Cardiac muscle cell (in vitro differentiated cells and primary cell): ENCODE measurements at regions not wholly inside any gene's neighbourhood (a gene's known extent, or its start where the extent isn't known, plus 50 kb on each side); places are given as distances from the start of the nearest gene placed in this dataset.

Experiments
- DNase-seq, 2 donors: peaks; one replicate each; pipeline versions ENCODE4 v3.0.0 to v3.0.0-alpha.2; 2010 to 2017; ENCODE audit warnings: low read depth in 1 of 2, low spot score in 1 of 2
- H3K27ac ChIP-seq: fragments of 200-600 bp; sonication (generic); 2 replicates; pipeline ENCODE4 v1.5.1; 2016
- H3K27me3 ChIP-seq: fragments of 200-600 bp; sonication (generic); 2 replicates; pipeline ENCODE4 v1.6.0; 2016; ENCODE audit warnings: control low read depth
- H3K36me3 ChIP-seq: fragments of 200-600 bp; sonication (generic); 2 replicates; pipeline ENCODE4 v1.5.1; 2016; ENCODE audit warnings: control low read depth
- H3K4me1 ChIP-seq: fragments of 200-600 bp; sonication (generic); 2 replicates; pipeline ENCODE4 v1.8.1; 2017; ENCODE audit warnings: low read depth, mild to moderate bottlenecking, mixed run types
- H3K4me3 ChIP-seq: fragments of 200-600 bp; sonication (generic); 2 replicates; pipeline ENCODE4 v1.5.1; 2016; ENCODE audit warnings: mild to moderate bottlenecking
- H3K9me3 ChIP-seq: fragments of 200-600 bp; sonication (generic); 2 replicates; pipeline ENCODE4 v1.5.1; 2017; ENCODE audit warnings: low read depth, mild to moderate bottlenecking, control low read depth
- TF ChIP-seq, protein P1 (sequence below): IDR thresholded peaks from 2 replicates; pipeline ENCODE4 v1.5.1; 2012; ENCODE audit warnings: low read depth, mild to moderate bottlenecking, low read length

DNA sequence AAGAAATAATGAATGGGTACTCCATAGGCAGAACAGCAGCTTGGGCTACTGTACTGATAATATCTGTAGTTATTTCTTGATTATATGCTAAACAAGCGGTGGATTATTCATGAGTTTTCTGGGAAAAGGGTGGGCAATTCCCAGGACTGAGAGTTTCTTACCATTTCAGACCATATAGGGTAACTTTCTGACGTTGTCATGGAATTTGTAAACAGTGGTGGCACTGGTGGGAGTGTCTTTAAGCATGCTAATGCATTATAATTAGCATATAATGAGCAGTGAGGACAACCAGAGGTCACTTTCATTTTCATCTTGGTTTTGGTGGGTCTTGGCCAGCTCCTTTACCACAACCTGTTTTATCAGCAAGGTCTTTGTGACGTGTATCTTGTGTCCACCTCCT, 399.7 kb downstream of the CDC14C start:
- no peaks in the 10 kb centered on the region for H3K4me1 ChIP-seq
- no peaks in the 10 kb centered on the region for H3K27me3 ChIP-seq
- no peaks in the 10 kb centered on the region for H3K9me3 ChIP-seq
- H3K36me3 ChIP-seq: no peaks in the 10 kb centered on the region
- TF ChIP-seq, protein P1, sequence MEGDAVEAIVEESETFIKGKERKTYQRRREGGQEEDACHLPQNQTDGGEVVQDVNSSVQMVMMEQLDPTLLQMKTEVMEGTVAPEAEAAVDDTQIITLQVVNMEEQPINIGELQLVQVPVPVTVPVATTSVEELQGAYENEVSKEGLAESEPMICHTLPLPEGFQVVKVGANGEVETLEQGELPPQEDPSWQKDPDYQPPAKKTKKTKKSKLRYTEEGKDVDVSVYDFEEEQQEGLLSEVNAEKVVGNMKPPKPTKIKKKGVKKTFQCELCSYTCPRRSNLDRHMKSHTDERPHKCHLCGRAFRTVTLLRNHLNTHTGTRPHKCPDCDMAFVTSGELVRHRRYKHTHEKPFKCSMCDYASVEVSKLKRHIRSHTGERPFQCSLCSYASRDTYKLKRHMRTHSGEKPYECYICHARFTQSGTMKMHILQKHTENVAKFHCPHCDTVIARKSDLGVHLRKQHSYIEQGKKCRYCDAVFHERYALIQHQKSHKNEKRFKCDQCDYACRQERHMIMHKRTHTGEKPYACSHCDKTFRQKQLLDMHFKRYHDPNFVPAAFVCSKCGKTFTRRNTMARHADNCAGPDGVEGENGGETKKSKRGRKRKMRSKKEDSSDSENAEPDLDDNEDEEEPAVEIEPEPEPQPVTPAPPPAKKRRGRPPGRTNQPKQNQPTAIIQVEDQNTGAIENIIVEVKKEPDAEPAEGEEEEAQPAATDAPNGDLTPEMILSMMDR: no peak
- no peak overlapping the region for H3K4me3 ChIP-seq
- H3K27ac ChIP-seq: no peak overlapping the region
- no peak for DNase-seq

DNA sequence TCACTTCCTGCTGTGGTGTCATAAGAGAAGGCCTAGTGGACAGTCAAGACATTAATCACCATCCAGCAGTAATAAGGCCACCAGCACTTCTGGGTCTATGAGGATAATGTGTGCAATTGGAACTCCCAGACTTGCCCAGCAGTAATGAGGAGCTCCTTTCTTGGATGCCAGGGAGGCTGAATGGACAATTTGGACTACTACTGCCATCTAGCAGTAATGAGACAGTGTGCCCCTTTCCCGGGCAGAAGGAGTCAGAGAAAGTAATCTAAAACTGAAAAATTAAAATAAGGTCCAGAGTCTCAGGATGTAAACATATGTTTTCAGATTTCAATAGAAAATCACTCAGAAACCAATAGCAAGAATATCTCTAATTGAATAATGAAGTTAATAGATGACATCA, 400.4 kb downstream of the CDC14C start:
- no peaks in the 10 kb centered on the region for H3K27me3 ChIP-seq
- no peaks in the 10 kb centered on the region for H3K9me3 ChIP-seq
- H3K4me3 ChIP-seq: no peak overlapping the region
- no peaks in the 10 kb centered on the region for H3K36me3 ChIP-seq
- peak in 1 of 2 donors; percentile 12 for DNase-seq
- H3K27ac ChIP-seq: no peak overlapping the region
- TF ChIP-seq, protein P1: no peak
- H3K4me1 ChIP-seq: no peaks in the 10 kb centered on the region

DNA sequence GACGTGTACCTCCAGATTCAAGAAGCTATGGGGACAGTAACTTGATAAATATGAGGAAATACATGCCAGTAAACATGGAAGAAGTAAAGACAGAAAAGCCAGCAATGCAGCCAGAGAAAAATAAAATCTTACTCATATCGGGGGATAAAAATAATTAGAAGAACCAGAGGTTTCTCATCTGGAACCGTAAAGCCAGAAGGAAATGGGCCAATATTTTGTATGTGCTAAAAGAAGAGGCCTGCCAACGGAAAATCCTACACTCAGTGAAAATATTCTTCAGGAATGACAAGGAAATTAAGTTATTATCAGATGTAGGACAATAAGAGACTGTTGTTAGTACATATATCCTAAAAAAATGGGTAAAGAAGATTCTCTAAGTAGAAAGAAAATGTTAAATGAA, 401.2 kb downstream of the CDC14C start:
- DNase-seq: no peak

DNA sequence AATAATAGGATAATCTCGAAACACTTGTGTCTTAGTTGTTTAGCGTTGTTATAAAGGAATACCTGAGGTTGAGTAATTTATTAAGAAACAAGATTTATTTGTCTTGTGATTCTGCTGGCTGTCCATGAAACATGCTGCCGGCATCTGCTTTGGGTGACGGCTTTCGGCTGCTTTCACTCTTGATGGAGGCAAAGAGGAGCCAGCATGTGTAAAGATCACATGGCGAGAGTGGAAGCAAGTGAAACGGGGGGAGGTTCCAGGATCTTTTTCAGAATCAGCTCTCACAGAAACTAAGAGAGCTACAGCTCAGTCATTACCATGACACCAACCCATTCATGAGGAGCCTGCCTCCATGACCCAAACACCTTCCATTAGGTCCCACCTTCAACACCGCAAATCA, 402.8 kb downstream of the CDC14C start:
- H3K4me1 ChIP-seq: no peaks in the 10 kb centered on the region
- TF ChIP-seq, protein P1: no peak
- H3K9me3 ChIP-seq: no peaks in the 10 kb centered on the region
- no peaks in the 10 kb centered on the region for H3K27me3 ChIP-seq
- H3K36me3 ChIP-seq: no peaks in the 10 kb centered on the region
- DNase-seq: no peak
- no peak overlapping the region for H3K4me3 ChIP-seq
- no peak overlapping the region for H3K27ac ChIP-seq

More for the DNA sequence above, 401.2 kb downstream of the CDC14C start:
- no peak overlapping the region for H3K27ac ChIP-seq
- no peak overlapping the region for H3K4me3 ChIP-seq
- no peaks in the 10 kb centered on the region for H3K36me3 ChIP-seq
- no peaks in the 10 kb centered on the region for H3K4me1 ChIP-seq
- H3K9me3 ChIP-seq: no peaks in the 10 kb centered on the region
- TF ChIP-seq, protein P1: no peak
- H3K27me3 ChIP-seq: no peaks in the 10 kb centered on the region

DNA sequence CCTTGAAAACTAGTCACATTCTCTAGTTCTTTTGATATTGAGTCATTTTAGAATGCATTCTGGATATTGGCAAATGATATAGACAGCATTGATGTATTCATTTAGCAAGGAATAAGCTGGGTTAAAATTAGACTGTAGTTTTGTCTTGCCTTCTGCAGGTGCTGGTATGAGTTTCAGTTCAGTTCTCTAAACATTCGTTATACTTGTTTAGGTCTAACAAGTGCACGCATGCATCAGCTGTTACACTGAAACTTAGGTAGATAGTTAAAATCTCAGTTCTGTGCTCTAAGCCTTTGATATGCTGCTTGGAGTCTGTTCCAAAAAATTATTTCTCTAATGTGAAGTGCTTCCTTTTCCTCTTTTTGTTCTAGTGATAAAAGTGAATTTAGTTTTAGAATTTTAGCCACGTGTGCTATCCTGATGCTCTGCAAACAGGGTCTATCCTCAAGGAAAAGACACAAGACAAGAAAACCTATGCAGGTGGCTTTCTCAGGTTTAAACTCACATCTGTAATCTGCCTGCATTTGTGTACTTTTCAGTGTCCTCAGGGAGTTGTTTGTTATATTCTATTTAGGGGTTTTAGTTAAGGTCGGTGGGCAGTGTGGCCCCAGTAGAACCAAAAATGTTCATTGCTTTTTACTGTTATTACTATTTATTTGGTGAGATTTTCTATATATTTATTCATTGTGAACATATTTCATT, 409.0 kb downstream of the CDC14C start:
- TF ChIP-seq, protein P1: no peak
- Histone ChIP-seq H3K27me3 (no peaks in the 10 kb centered on the region), H3K27ac (no peak overlapping the region), H3K36me3 (no peaks in the 10 kb centered on the region), H3K4me1 (no peaks in the 10 kb centered on the region), H3K4me3 (no peak overlapping the region), H3K9me3 (no peaks in the 10 kb centered on the region)
- no peak for DNase-seq

DNA sequence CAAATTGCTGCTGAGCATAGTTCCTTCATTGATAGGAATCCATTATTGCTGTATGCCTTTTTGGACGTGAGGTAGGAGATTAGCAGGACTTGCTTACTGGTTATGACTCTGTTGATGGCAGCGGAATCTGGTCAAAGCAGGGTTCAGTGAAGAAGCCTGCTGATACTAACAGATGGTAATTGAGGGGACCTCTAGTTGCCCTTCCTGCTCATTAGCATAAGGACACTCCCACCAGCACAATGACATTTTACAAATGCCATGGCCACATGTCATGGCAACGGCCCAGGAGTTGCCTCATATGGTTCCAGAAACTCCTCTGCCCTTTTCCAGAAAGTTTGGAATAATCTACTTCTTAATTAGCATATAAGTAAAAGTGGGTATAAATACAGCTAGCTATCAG, 417.5 kb downstream of the CDC14C start:
- Histone ChIP-seq H3K4me3 (no peak overlapping the region), H3K9me3 (no peaks in the 10 kb centered on the region), H3K4me1 (no peaks in the 10 kb centered on the region), H3K27ac (no peak overlapping the region), H3K36me3 (no peaks in the 10 kb centered on the region), H3K27me3 (no peaks in the 10 kb centered on the region)
- no peak for DNase-seq
- TF ChIP-seq, protein P1: no peak
